ENCODE measurements at regions not wholly inside any gene's neighbourhood (a gene's known extent, or its start where the extent isn't known, plus 50 kb on each side); places are given as distances from the start of the nearest gene placed in this dataset.

DNA sequence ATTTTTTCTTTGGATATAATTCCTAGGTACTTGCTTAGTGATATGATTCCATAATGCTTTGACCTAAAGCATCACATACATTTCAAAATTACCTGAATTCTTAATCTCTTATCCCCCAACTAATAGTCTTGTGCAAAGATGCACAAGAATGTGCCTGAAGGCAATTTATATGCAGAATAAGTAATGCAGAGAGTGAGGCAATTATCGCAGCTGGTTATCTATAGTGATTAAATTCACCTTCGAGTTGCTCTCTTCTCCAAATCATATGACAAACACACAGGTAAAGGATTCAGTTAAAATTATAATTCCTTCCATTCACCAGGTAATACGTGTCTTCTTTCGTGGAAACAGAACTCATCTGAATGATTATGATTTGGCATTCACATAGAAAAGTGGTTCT is 717.3 kb downstream of the MRPL39 start:
- TF ChIP-seq CTCF (IDR thresholded peaks at IDR 0.05; ENCODE audit: borderline replicate concordance, extremely low read depth, low read length, poor library complexity, severe bottlenecking) (no peak), EZH2 (IDR thresholded peaks at IDR 0.05; ENCODE audit: borderline replicate concordance, low read depth, low read length, severe bottlenecking) (no peak)

Data from DND-41 (cell line).